GM18519 (cell line): ENCODE measurements at regions not wholly inside any gene's neighbourhood (a gene's known extent, or its start where the extent isn't known, plus 50 kb on each side); places are given as distances from the start of the nearest gene placed in this dataset.

ENCODE experiments used
- ATAC-seq: cut with Tn5 transposase; IDR thresholded peaks from one replicate; pipeline ENCODE4 v1.9.1; 2021; ENCODE audit warnings: mild to moderate bottlenecking, moderate library complexity; ENCODE audit not compliant: unreplicated experiment, low FRiP score

- ATAC-seq: no peak
Observed at GRCh38 chr7:54632696-54633095, 90.5 kb downstream of the VSTM2A start.

DNA sequence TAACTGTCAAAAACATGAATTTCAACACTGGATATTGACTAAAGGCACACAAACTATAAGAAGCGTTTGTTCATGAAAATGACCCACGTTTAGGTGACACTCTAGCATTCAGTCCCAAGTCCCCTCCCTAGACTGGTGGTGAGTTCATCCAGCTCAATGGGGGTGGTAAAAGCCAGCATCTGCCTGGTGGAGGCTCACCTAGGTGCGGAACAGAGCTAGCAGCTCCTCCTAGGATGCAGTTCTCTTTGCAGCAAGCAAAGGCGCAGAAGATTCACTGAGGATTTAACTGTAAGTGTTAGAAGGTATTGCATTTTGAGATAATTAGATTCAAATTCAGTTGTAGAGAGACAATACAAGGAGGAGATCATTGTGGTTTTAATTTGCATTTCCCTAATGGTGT is 87.6 kb downstream of the VSTM2A start:
- ATAC-seq: no peak

GRCh38 chr7:54622696-54623309 is 80.6 kb downstream of the VSTM2A start:
- ATAC-seq: no peak
